ENCODE measurements at regions not wholly inside any gene's neighbourhood (a gene's known extent, or its start where the extent isn't known, plus 50 kb on each side); places are given as distances from the start of the nearest gene placed in this dataset.

GRCh38 chr13:70347947-70348620 lies 239.8 kb upstream of the KLHL1 start:
- TF ChIP-seq POLR2AphosphoS5 (IDR thresholded peaks at IDR 0.05; ENCODE audit: borderline replicate concordance, low read depth, low read length) (no peak), EZH2 (IDR thresholded peaks at IDR 0.05) (no peak)

Data from SK-N-MC (cell line).